ENCODE measurements at regions not wholly inside any gene's neighbourhood (a gene's known extent, or its start where the extent isn't known, plus 50 kb on each side); places are given as distances from the start of the nearest gene placed in this dataset.

DNA sequence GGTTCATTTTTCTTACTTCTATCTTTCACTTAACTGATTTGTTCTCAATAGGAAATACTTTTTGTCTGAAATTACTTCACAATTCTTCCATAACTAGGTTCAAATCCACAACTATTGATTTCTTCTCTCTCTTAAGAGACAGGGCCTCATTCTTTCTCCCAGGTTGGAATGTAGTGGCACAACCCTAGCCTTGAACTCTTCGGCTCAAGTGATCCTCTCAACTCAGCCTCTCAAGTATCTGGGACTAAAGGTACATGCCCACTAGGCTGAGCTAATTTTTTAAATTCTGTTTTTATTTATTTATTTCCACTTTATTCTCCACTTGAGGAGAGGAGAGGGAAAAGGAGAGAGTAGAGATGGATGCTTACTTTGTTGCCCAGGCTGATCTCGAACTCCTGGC is 370.4 kb upstream of the PLXNA2 start:
- POLR2A ChIA-PET: no interaction called here
- CTCF ChIA-PET: no interaction called here

DNA sequence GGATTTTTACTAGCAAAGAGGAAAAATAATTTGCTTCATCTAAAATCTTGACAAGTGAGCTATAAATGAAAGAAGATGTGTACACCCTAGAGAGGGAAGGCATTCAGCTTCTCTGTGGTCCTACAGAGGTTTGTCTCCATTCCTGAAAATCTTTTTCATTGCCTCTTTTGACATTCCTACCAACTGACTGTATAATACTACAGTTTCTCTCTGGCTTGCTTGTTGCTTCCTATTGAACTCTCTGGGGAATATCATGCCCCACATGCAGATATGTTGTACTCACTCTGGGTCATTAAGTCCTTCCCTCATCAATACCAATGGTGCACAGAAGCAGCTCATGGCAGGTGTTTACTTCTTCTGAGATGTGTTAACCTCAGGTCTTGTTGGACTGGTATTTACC is 371.2 kb upstream of the PLXNA2 start:
- ChIA-PET CTCF (interaction anchor here (1.0 kb wide), 1 partner anchor 10 kb away, joined by 4 read pairs; no protein-coding TSS in a partner anchor), POLR2A (no interaction called here)

DNA sequence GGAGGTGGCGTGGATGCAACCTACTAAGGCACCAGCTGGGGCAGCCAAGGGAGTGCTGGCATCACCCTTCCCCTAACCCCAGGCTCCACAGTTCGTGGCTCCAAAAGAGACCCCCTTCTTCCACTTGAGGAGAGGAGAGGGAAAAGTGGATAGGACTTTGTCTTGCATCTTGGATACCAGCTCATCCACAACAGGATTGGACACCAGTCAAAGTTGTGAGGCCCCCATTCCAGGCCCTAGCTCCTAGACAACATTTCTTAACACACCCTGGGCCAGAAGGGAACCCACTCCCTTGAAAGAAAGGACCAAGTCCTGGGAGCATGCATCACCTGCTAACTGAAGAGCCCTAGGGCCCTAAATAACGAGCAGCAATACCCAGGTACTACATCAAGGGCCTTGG is 372.6 kb upstream of the PLXNA2 start:
- POLR2A ChIA-PET: no interaction called here

DNA sequence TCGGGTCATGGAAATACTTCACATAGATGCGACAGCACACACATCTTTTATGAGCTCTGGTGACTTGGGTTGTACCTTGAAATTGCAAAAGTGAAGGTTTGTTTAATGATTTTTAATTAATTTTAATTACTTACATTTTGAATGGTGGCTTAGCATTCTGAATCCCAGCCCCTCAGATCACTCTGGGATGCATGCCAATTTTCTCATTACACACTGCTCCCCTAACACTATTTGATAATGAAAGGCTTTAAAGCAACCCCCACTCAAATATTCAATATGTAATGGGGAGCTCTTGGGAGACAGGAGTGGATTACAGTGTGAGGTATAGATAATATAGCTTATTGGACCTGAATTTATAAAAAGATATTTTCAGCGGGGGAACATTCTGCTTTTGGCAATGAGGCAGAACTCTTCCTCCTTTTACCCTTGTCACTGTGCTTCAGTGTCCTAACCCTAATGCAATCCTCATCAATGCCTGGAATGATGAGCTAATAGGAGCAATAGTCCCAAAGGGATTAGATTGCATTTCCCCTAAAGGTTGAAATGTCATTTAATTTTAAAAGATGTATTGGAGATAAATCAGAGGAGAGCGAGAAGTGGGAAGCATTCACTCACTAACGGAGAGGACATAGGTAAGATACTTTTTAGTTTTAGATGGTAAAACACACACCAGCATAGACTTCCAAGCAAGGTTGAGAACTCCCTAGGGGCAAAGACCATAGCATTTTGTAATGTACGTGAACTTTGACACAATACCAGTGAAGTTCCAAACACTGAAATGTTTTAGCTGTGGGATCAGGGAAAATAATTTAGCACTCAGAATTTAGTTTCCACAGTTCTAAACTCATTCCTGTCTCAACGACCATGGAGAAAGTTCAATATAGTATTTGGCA is 384.1 kb upstream of the PLXNA2 start:
- POLR2A ChIA-PET: no interaction called here

More for the DNA sequence above, 372.6 kb upstream of the PLXNA2 start:
- CTCF ChIA-PET: no interaction called here

DNA sequence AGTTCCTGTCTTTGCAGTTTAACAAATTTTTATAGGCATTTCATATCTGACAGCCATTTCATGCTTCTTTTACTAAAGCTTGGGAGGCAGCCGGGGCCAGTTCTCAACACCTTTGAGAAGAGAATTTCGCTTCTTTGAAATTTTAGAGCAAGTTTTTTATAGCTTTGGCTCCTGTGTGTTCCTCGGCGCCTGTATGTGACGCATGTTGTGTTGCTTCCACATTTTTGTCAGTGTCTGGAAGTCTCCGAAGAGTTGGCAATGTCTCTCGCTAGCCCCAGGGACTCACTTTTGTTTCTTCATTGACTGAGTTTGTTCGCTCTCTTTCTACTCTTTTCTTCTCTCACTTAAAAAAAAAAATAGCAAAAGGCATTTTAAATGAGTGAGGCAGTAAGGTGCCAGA is 386.9 kb upstream of the PLXNA2 start:
- ChIA-PET CTCF (no interaction called here), POLR2A (no interaction called here)

More for the DNA sequence above, 384.1 kb upstream of the PLXNA2 start:
- CTCF ChIA-PET: no interaction called here

DNA sequence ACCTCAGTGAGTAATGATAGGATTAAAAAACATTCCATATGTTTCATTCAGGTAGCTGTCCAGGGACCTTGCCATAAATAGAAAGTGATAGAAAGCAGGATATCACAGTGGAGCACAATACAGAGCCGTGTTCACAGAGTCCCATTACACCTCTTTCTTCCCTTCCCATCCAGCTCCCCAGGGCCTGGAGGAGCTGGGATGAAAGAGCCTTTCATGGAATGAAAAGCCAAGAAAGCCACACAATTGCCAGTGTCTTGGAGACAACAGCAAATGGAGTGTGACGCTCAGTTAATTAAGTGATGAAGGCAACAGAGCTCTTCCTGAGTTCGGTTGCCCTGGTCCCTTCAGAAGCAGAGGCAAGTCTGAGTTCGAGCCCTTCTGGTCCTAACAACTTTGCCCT is 387.3 kb upstream of the PLXNA2 start:
- POLR2A ChIA-PET: no interaction called here

DNA sequence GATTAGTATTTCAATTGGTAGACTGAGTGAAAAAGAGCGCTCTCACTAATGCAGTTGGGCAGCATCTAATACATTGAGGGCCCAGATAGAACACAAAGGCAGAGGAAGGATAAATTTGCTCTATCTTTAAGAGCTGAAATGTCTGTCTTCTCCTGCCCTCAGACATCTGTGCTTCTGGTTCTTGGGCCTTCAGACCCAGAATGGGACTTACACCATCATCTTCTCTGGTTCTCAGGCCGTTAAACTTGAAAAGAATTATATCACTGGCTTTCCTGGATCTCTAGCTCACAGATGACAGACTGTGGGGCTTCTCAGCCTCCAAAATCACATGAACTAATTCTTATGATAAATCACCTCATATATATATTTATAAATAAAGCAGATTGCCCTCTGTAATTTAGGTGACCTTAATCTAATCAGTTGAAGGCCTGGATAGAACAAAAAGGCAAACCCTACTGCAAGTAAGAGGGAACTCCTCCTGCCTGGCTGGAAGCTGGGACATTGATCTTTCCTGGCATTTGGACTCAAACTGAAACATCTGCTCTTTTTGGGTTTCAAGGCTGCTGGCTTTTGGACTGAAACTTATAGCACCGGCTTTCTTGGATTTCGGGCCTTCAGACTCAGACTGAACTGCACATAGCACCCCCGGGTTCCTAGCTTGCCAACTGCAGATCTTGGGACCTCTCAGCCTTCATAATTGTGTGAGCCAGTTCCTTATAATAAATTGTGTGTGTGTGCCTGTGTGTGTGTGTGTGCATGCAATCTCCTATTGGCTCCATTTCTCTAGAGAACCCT is 390.4 kb upstream of the PLXNA2 start:
- ChIA-PET CTCF (no interaction called here), POLR2A (no interaction called here)

More for the DNA sequence above, 387.3 kb upstream of the PLXNA2 start:
- CTCF ChIA-PET: no interaction called here

DNA sequence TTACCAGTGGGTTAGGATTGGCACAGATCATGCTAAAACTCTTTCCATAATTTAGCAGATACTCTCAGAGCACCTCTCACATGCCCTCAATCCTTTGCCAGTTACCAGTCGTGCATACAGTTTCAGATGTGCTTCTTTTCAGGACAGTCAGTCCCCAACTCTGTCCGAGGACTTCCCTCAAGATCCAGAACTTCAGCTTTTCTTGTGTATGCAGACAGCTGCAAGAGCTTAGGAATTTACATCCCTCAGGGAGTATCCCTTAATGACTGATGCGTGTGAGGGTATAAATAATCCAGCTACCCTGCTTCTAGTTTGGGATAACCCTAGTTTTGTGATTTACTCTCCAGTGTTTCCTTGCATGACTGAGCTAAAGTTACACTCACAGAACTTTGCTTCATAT is 393.0 kb upstream of the PLXNA2 start:
- POLR2A ChIA-PET: no interaction called here
- CTCF ChIA-PET: no interaction called here

DNA sequence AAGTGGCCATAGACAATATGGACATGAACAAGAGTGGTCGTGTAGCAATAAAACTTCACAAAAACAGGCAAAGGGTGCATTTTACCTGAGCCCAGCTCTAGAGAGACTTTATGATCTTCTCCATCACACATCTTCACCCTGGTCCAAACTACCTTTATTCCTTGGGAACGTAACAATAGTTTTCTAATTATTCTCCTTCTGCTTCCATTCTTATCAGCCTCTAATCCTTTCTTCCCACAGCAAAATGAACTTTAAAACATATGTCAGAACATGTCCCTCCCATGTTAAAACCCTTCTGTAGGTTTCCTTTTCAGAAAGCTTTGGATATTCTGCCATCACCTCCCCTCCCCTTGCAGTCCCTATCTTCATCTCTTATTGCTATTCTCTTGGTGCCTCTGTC is 395.2 kb upstream of the PLXNA2 start:
- CTCF ChIA-PET: no interaction called here
- POLR2A ChIA-PET: no interaction called here

DNA sequence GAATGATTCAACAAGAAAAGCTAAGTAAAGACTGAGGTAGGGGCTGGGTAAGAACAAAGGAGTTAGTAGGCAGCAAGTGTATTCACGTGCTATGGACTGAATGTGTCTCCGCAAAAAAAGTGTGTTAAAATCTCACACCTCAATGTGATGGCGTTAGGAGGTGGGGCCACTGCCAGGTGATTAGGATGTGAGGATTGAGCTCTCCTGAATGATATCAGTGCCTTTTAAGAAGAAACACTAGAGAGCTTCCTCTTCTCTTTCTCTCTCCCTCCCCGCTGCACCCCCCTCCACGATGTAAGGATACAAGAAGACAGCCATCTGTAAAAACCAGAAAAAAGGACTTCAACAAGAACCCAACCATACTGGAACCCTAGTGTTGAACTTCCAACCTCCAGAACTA is 396.1 kb upstream of the PLXNA2 start:
- ChIA-PET CTCF (no interaction called here), POLR2A (no interaction called here)

DNA sequence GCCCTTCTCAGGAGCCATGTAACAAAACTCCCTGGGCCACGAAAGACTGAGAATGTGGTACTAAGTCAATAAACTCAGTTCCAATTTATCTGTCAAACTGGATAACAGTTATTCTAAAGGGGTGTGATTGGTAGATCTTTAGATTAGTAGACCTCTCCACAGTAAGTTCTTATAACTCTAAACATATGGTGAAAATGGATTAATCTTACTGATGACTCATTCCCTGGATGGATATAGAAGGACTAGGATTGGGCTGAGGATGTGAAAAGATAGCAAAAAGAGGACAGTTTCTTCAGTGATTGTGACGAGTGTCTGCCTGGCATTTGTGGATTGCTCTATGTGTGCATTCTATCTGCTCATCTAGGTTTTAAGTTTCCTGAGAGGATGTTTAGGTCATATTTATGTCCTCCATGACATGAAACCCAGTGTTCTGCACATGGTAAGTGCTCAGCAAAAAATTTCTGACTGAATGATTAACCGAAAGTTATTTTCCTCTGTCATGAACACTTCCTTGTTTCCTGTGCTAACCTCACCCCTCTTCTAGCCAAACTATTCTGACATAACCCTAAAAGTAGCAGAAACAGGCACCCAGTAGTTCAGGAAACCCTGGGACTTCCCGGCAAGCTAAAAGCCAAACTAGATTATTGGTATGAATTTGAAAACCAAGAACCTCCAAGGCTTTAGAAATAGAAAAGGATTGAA is 397.5 kb upstream of the PLXNA2 start:
- CTCF ChIA-PET: no interaction called here
- POLR2A ChIA-PET: no interaction called here

DNA sequence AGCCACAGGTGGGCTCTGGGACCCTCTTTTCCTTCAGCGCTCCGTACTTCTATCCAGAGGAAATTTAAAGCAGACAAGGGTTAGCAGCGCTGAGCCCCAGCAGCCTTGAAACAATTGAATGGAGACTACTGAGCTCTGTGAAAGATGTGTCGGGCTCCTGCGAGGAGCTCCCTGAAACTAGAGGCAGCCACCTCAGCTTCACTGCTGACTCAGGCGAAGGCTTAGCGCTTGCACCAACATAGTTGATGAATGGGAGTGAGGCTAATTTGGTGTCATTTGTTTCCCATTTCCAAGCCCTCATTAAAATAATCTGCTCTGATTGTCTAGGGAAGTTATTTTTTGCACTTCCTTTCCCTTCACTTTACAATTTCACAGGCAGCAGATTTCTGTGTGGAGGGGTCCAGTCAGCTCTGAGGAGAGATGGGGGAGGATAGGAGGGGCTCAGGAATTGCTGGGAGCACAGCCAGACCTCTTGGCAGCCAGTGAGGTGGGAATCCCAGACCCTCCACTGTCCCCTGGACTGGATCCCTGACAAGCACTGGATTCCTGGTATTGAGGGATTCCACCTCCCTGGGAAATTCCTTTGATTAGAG is 398.9 kb upstream of the PLXNA2 start:
- POLR2A ChIA-PET: no interaction called here

DNA sequence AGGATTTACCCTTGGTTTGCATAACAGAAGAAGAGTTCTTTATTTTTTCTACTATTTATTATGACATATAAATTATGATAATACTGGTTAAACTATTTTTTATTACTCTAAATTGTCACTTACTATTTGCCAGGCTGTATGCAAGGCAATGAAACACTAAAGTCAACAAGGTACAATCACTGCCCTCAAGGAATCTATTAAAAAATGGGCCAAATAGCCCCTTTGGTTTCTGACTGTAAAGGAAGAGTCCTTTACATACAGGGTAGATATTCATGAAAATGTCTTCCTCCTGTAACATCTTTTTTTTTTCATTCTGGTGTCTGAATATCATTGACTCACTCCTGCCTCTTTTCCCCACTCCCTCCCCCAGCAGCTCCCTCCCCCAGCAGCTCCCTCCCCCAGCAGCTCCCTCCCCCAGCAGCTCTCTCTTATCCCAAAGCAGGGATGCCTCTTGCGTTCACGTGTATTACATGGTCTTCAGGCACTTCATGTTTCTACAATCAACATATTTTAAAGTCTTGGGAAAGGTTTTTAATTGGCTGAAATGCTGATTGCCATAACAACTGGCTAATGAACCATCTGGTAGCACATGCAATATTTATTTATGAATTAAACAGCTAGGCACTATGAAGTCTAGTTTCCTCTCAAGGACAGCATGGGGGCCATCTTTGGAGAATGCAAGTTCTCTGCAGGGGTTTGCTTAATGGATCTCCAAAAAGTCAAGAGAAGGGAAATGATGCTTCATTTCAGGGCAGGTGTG is 400.4 kb upstream of the PLXNA2 start:
- POLR2A ChIA-PET: no interaction called here
- CTCF ChIA-PET: no interaction called here

More for the DNA sequence above, 398.9 kb upstream of the PLXNA2 start:
- CTCF ChIA-PET: no interaction called here

DNA sequence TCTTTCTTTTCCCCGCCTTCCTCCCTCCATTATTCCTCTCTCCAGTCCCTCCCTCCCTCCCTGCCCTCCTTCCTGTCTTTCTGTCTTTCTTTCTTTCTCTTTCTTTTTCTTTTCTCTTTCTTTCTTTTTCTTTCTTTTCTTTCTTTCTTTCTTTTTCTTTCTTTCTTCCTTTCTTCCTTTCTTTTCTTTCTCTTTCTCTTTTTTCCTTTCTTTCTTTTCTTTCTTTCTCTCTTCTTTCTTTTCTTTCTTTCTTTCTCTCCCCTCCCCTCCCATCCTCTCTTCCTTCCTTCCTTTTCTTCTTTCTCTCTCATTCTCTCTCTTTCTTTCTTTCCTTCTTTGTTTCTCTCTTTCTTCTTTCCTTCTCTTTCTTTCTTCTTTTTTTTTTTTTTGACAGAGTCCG is 402.2 kb upstream of the PLXNA2 start:
- ChIA-PET POLR2A (no interaction called here), CTCF (no interaction called here)

DNA sequence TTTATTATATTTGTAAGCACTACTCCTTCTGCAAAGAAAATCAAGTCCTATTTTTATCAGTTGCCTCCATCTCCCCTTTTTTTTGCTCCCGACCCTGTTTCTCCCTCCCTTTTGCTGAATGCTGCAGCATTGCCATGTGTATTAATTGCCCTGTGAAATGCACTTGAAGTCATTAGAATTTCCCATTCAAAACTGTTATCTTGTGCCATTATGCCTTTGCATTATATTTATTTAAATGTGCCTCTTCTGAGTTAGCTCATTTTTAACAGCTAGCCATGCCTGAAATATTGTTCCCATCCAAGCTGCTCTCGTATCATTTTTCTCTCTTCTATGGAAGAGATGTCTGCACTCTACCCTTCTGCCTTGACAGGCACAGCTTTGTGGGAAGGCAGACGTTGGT is 404.0 kb upstream of the PLXNA2 start:
- CTCF ChIA-PET: no interaction called here

DNA sequence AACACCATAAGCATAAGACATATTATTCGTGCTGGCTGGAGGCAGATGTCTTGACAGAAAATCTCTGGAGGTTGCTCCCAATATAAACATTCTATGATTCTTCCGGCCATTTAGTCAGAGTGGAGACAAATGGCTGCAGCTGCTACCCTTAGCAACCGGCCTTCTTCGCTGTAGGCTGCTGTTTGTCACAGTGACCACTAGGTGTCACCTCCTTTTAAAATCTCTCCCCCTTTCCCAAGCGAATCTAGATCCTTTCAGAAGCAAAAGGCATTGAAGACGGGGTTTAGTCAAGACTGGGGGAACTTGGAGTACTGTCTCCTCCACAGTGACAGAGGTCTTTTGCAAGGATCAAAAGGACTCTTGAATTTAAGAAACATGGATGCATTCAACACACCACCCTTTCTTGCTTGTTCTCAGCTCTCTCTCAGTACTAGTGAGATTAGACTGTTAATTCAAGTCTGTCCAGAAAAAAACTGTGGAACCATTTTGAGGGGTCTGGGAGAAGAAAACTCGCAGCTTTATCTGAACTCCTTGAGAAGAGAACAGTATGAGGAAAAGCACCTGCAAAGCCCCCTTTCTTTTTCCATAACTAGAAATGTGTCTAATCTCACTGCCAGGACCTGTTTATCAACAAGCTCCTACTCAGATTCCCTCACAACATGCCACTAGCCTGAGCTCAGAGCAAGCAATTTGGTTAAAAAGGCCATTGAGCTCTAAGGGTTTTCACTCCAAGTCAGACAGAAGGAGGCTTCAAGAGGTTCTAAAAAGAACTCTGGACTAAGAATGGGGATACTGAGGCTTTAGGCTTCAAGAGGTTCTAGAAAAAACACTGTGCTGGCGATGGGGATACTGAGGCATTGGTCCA is 408.3 kb upstream of the PLXNA2 start:
- ChIA-PET POLR2A (no interaction called here), CTCF (interaction anchor here (0.7 kb wide), 1 partner anchor 9 kb away, joined by 3 read pairs; no protein-coding TSS in a partner anchor)

More for the DNA sequence above, 404.0 kb upstream of the PLXNA2 start:
- POLR2A ChIA-PET: no interaction called here

DNA sequence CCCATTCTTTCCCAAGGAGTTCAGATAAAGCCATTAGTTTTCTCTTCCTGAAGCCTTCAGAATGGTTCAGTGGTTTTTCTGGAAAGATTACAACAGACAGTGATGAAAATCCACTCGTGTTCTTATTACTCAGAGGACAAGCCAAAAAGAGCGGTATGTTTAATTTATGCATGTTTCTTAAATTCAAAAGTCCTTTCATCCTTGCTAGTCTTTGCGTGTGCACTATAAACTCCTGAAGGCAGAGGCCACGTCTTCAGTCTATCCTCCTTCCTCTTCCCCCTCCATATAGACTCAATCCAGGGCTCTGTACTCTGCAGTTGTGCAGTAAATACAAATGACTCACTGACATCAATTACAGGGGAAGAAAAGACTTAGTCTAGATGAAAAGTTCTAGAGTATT is 409.2 kb upstream of the PLXNA2 start:
- CTCF ChIA-PET: interaction anchor here (0.7 kb wide), 1 partner anchor 8 kb away, joined by 3 read pairs; no protein-coding TSS in a partner anchor
- POLR2A ChIA-PET: no interaction called here

DNA sequence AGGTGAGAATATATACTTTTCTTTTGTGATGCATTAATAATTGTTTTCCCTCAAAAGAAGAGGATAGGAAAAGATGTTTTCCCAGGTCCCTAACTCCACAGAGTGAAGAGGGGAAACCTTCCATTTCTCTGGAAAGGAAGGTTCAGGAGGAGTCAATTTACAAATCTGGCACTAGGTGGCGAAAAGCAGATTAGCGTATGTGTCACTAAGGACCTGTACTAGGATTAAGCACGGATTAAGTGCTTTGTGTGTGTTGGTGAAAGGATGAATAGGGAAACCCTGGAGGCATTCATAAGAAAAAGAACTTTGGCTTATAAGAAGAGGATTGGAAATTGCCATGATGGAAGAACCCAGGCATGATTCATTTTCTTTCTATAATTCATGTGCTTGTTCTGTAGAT is 410.1 kb upstream of the PLXNA2 start:
- ChIA-PET POLR2A (no interaction called here), CTCF (interaction anchor here (0.6 kb wide), 1 partner anchor 494 kb away, joined by 7 read pairs; no protein-coding TSS in a partner anchor)

DNA sequence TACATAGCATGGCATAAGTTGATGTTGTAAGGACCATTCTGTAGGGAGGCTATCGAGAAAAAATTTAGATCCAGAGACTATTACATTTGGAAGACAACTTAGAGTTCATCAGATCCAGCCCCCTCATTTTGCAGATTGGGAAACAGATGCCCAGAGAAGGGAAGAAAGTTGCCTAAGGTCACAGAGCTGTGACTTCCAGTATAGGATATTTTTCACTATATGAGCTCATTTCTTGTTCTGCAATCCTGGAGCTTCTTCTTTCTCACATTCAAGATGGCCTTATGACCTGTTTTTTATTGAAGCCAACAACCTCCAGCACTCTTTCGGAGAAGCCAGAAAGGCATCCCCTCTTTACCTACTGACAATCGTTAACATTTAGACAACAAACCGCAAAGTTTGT is 421.8 kb upstream of the PLXNA2 start:
- ChIA-PET CTCF (no interaction called here), POLR2A (no interaction called here)

All from activated CD8-positive, alpha-beta memory T cell treated with anti-CD3 and anti-CD28 coated beads for 36 hours (primary cell).